A549 (cell line): ENCODE measurements at regions not wholly inside any gene's neighbourhood (a gene's known extent, or its start where the extent isn't known, plus 50 kb on each side); places are given as distances from the start of the nearest gene placed in this dataset.

Experiments
- ATAC-seq, 2 experiments: fragments of 200-7000 bp in 1 of 2; fragments of >200 bp in 1 of 2; cut with Nextera tagmentation in 1 of 2; cut with Tn5 transposase in 1 of 2; 3 replicates each; pipeline versions ENCODE4 v1.8.0 to v1.9.1; 2018 to 2020; ENCODE audit warnings: mild to moderate bottlenecking in 1 of 2, moderate library complexity in 1 of 2
- CTCF ChIA-PET: fragments of 300-600 bp; sonication (Branson Sonifier 250); formaldehyde crosslinking; extraction: SDS; loops from one replicate; lab custom pipeline; 2021; ENCODE audit warnings: antibody characterized with exemption, inconsistent platforms; lab: Yijun Ruan, JAX
- POLR2A ChIA-PET: fragments of 350-600 bp; formaldehyde crosslinking; extraction: SDS; loops from one replicate; lab custom pipeline; 2021; ENCODE audit warnings: antibody characterized with exemption, inconsistent platforms; lab: Yijun Ruan, JAX
- DNase-seq, 2 experiments: peaks; one replicate each; pipeline versions ENCODE4 v3.0.0 to v3.0.0-alpha.2; 2011 to 2016; ENCODE audit warnings: low read depth in 1 of 2, low spot score in 1 of 2
- FAIRE-seq: peaks from 2 replicates; lab custom pipeline; 2011; peaks lifted over from hg19 to GRCh38; lab: Jason Lieb, UNC
- H3K27ac ChIP-seq, 2 experiments: fragments of >200 bp; sonication (Bioruptor Twin); formaldehyde crosslinking; 3 replicates each; pipeline ENCODE4 v1.5.1; 2016 to 2017
- H3K4me1 ChIP-seq: fragments of >200 bp; sonication (Bioruptor Twin); formaldehyde crosslinking; 3 replicates; pipeline ENCODE4 v1.6.1; 2016
- H3K4me2 ChIP-seq: fragments of >200 bp; sonication (Bioruptor Twin); formaldehyde crosslinking; 3 replicates; pipeline ENCODE4 v1.6.1; 2016
- H3K4me3 ChIP-seq: fragments of >200 bp; sonication (Bioruptor Twin); formaldehyde crosslinking; 3 replicates; pipeline ENCODE4 v1.5.1; 2016
- H3K9me3 ChIP-seq: fragments of >200 bp; sonication (Bioruptor Twin); formaldehyde crosslinking; 3 replicates; pipeline ENCODE4 v1.6.1; 2016
- BCL3 ChIP-seq: fragments of >200 bp; sonication (Bioruptor Twin); formaldehyde crosslinking; IDR thresholded peaks from 3 replicates; pipeline ENCODE4 v1.6.1; 2016
- BHLHE40 ChIP-seq: IDR thresholded peaks from 2 replicates; pipeline ENCODE4 v1.6.1; 2012; ENCODE audit warnings: low read depth, low read length, inconsistent platforms
- CBX8 ChIP-seq: fragments of 200-600 bp; sonication (generic); IDR thresholded peaks from 2 replicates; pipeline ENCODE4 v1.6.1; 2016
- CEBPB ChIP-seq, 2 experiments: fragments of >200 bp in 1 of 2; sonication (Bioruptor Twin) in 1 of 2; formaldehyde crosslinking in 1 of 2; IDR thresholded peaks; 2 replicates each; pipeline ENCODE4 v1.6.1; 2012 to 2016
- CTCF ChIP-seq: fragments of >200 bp; sonication (Bioruptor Twin); formaldehyde crosslinking; IDR thresholded peaks from 3 replicates; pipeline ENCODE4 v1.5.1; 2016
- FOSL2 ChIP-seq, 2 experiments: fragments of 450-650 bp in 1 of 2; fragments of >200 bp in 1 of 2; sonication (Bioruptor Twin) in 1 of 2; formaldehyde crosslinking; IDR thresholded peaks; 2 replicates each; pipeline versions ENCODE4 v1.5.0 to v1.6.1; 2016 to 2020; ENCODE audit warnings: mild to moderate bottlenecking in 1 of 2, moderate library complexity in 1 of 2
- HES2 ChIP-seq: fragments of >200 bp; sonication (Bioruptor Twin); formaldehyde crosslinking; IDR thresholded peaks from 2 replicates; pipeline ENCODE4 v1.6.1; 2016
- HEYL ChIP-seq: fragments of 250-450 bp; sonication (Bioruptor Pico); IDR thresholded peaks from 2 replicates; pipeline ENCODE4 v1.8.0; 2021; ENCODE audit warnings: mild to moderate bottlenecking, moderate library complexity
- HOXA7 ChIP-seq: fragments of 250-450 bp; sonication (Bioruptor Pico); IDR thresholded peaks from 2 replicates; pipeline ENCODE4 v1.5.0; 2020; ENCODE audit warnings: mild to moderate bottlenecking, moderate library complexity
- JUN ChIP-seq, 2 experiments: fragments of >200 bp; sonication (Bioruptor Twin); formaldehyde crosslinking; IDR thresholded peaks; 2 replicates in 1 of 2; 3 replicates in 1 of 2; pipeline ENCODE4 v1.6.1; 2016 to 2017
- KDM1A ChIP-seq: fragments of 200-600 bp; sonication (generic); IDR thresholded peaks from 2 replicates; pipeline ENCODE4 v1.6.1; 2016; ENCODE audit warnings: low read depth, mild to moderate bottlenecking
- KDM5A ChIP-seq: fragments of 200-600 bp; sonication (generic); IDR thresholded peaks from 2 replicates; pipeline ENCODE4 v1.6.1; 2016; ENCODE audit warnings: antibody characterized with exemption, mild to moderate bottlenecking
- NPAS2 ChIP-seq: fragments of 250-450 bp; sonication (Bioruptor Pico); IDR thresholded peaks from 2 replicates; pipeline ENCODE4 v1.8.0; 2022; ENCODE audit warnings: mild to moderate bottlenecking, moderate library complexity, borderline replicate concordance
- NR3C1 ChIP-seq: fragments of >200 bp; sonication (Bioruptor Twin); formaldehyde crosslinking; IDR thresholded peaks from 3 replicates; pipeline ENCODE4 v1.6.1; 2017
- POLR2A ChIP-seq: IDR thresholded peaks from 2 replicates; pipeline ENCODE4 v1.6.1; 2012; ENCODE audit warnings: mild to moderate bottlenecking, low read length
- POLR2AphosphoS2 ChIP-seq: conservative IDR thresholded peaks from 2 replicates; pipeline ENCODE4 v1.6.1; 2012; ENCODE audit warnings: low read length, improper control_type of control experiment, inconsistent platforms
- RCOR1 ChIP-seq: fragments of 150-350 bp; IDR thresholded peaks from 2 replicates; pipeline ENCODE4 v1.6.1; 2014; ENCODE audit warnings: antibody characterized with exemption, low read length, low read depth
- SMC3 ChIP-seq: fragments of >200 bp; sonication (Bioruptor Twin); formaldehyde crosslinking; IDR thresholded peaks from 3 replicates; pipeline ENCODE4 v1.6.1; 2018; ENCODE audit warnings: inconsistent platforms
- SREBF2 ChIP-seq: fragments of 450-650 bp; IDR thresholded peaks from 2 replicates; pipeline ENCODE4 v1.6.1; 2014; ENCODE audit warnings: mild to moderate bottlenecking, moderate library complexity
- TFCP2L1 ChIP-seq: fragments of 250-450 bp; sonication (Bioruptor Pico); IDR thresholded peaks from 2 replicates; pipeline ENCODE4 v1.5.0; 2021; ENCODE audit warnings: mild to moderate bottlenecking
- USF2 ChIP-seq: fragments of 450-650 bp; IDR thresholded peaks from 2 replicates; pipeline ENCODE4 v1.6.1; 2014; ENCODE audit warnings: antibody characterized with exemption
- ZFP36 ChIP-seq: fragments of 450-650 bp; IDR thresholded peaks from 2 replicates; pipeline ENCODE4 v1.6.1; 2014; ENCODE audit warnings: borderline replicate concordance; ENCODE audit not compliant: partially characterized antibody
- ZNF302 ChIP-seq: fragments of 250-450 bp; sonication (Bioruptor Pico); IDR thresholded peaks from 2 replicates; pipeline ENCODE4 v1.9.0; 2021; ENCODE audit warnings: inconsistent platforms, mild to moderate bottlenecking, moderate library complexity
- WGBS: methylation state at CpG from one replicate; pipeline ENCODE4 v1.1.6; 2017; ENCODE audit errors: missing lambda C conversion rate; 5-methylcytosine and 5-hydroxymethylcytosine counted together

- no peak for TF ChIP-seq JUN (IDR thresholded peaks at IDR 0.05)
- TF ChIP-seq FOSL2 (IDR thresholded peaks at IDR 0.05): no peak
- no peak for TF ChIP-seq FOSL2 (CRISPR knock-in tag; IDR thresholded peaks at IDR 0.05)
- no peak for TF ChIP-seq NR3C1
- no peak for TF ChIP-seq HES2
- CTCF ChIA-PET: interaction anchor here (1.1 kb wide), 1 partner anchor 12 kb away, joined by 3 read pairs; no protein-coding TSS in a partner anchor
- no peak overlapping the region for H3K27ac ChIP-seq
- no peak for DNase-seq
- ATAC-seq: no peak
- H3K4me2 ChIP-seq: no peak overlapping the region
- POLR2A ChIA-PET: no interaction called here
- 24% methylated on average over 2 of the region's 2 CpGs for WGBS
- FAIRE-seq: no peak
- H3K9me3 ChIP-seq: no peaks in the 10 kb centered on the region
- H3K4me3 ChIP-seq: no peak overlapping the region
- no peaks in the 10 kb centered on the region for H3K4me1 ChIP-seq
These were observed 124.6 kb downstream of the BACH1 start for GRCh38 chr21:29423099-29423870.

GRCh38 chr21:29424728-29425127 lies 126.0 kb downstream of the BACH1 start:
- DNase-seq (no peak), FAIRE-seq (no peak), ATAC-seq (no peak)
- H3K4me2 ChIP-seq: no peak overlapping the region
- 44% methylated on average over 2 of the region's 2 CpGs for WGBS
- no peak for TF ChIP-seq POLR2A
- TF ChIP-seq NPAS2 (CRISPR knock-in tag): no peak
- no peak for TF ChIP-seq CTCF
- TF ChIP-seq POLR2AphosphoS2: no peak
- no peak for TF ChIP-seq HEYL (CRISPR knock-in tag)
- no peak for TF ChIP-seq BCL3
- TF ChIP-seq RCOR1: no peak
- TF ChIP-seq SMC3: no peak
- TF ChIP-seq HOXA7 (CRISPR knock-in tag): no peak
- no peak for TF ChIP-seq CBX8
- no peak for TF ChIP-seq USF2
- TF ChIP-seq ZNF302 (CRISPR knock-in tag): no peak
- TF ChIP-seq, all 56 proteins: peak for 0
- POLR2A ChIA-PET: no interaction called here
- Histone ChIP-seq H3K9me3 (no peaks in the 10 kb centered on the region), H3K4me3 (no peak overlapping the region), H3K4me1 (no peaks in the 10 kb centered on the region), H3K27ac (no peak overlapping the region)
- CTCF ChIA-PET: no interaction called here

GRCh38 chr21:29429218-29429617 lies 130.5 kb downstream of the BACH1 start:
- no peak overlapping the region for H3K4me2 ChIP-seq
- FAIRE-seq (no peak), DNase-seq (no peak), ATAC-seq (no peak)
- TF ChIP-seq NPAS2 (CRISPR knock-in tag): no peak
- TF ChIP-seq CEBPB (IDR thresholded peaks at IDR 0.05): no peak
- no peak for TF ChIP-seq KDM5A
- no peak for TF ChIP-seq JUN (IDR thresholded peaks at IDR 0.05)
- TF ChIP-seq KDM1A: no peak
- TF ChIP-seq FOSL2 (IDR thresholded peaks at IDR 0.05): no peak
- TF ChIP-seq FOSL2 (CRISPR knock-in tag; IDR thresholded peaks at IDR 0.05): no peak
- TF ChIP-seq BHLHE40: no peak
- no peak for TF ChIP-seq RCOR1
- no peak for TF ChIP-seq TFCP2L1 (CRISPR knock-in tag)
- no peak for TF ChIP-seq ZFP36
- TF ChIP-seq SREBF2: no peak
- ChIA-PET POLR2A (no interaction called here), CTCF (no interaction called here)
- no peaks in the 10 kb centered on the region for H3K4me1 ChIP-seq
- H3K9me3 ChIP-seq: no peaks in the 10 kb centered on the region
- H3K27ac ChIP-seq: no peak overlapping the region
- no peak overlapping the region for H3K4me3 ChIP-seq
